ENCODE measurements at regions not wholly inside any gene's neighbourhood (a gene's known extent, or its start where the extent isn't known, plus 50 kb on each side); places are given as distances from the start of the nearest gene placed in this dataset.

DNA sequence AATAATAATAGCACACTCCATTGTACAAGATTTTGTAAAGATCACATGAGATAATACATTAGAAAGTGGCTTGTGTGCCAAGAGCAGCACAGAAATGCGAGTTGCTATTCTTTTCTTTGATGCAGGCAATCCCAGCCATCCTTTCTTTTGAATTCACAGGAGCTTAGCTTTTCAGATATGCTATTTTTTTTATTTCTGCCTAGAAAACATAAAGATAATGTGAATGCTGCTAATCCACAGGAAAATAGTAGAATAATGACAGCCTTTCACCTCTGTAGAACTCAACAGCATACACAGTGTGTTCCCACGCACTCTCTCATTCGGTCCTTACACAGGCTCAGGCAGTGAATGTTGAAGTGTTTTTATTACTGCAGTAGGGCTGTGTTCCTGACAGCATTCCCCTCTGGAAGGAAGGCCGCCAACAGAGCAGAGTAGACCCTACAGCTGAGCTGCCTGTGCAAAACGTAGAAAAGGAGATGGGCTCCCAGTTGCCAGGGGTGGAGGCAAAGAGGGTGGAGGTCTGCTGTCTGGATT, 138.8 kb upstream of the TAPT1 start:
- no peak for DNase-seq

DNA sequence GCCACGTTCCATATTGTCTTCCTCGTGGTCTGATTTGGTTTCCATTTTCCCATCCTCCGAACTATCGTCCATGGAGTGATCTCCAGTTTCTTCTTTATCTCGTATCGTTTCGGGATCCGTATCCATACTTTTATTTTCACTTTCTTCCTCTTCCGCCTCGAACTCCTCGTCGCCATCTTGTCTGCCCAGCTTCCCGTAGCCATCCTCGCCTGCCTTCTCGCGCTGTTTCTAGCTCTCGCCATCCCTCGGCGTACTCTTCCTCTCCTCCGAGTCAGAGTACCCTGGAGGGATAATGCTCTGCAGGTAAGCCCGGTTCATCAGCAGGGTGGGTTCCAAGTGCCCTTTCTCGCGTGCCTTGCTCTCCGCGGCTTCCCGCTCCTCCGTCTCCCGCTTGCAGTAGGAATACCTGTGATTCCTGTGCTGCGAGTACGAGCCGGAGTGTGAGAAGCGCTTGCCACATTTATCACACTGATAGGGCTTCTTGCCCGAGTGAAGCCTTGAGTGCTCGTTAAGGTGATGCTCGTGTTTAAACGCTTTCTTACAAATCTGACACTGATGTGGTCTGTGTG, 134.5 kb upstream of the TAPT1 start:
- DNase-seq, result no peak

DNA sequence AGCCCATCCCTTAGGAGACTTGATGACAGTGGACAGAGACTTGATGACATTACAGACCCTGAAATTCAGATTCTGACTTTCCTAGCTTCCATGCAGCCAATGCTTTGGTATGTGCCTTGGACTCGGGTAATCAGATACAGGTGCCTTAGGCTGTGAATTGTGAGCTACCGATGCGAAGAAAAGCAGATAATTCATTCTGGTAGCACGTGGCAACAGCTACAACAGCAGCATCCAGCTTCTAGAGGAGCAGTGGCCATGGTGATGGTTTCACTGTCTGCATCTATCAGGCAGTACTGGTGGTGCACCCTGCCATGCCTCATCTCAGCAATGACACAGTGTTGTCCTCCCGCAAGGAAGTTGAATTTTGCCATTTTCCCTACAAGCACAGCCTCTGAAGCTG, 126.9 kb upstream of the TAPT1 start:
- no peak for DNase-seq

DNA sequence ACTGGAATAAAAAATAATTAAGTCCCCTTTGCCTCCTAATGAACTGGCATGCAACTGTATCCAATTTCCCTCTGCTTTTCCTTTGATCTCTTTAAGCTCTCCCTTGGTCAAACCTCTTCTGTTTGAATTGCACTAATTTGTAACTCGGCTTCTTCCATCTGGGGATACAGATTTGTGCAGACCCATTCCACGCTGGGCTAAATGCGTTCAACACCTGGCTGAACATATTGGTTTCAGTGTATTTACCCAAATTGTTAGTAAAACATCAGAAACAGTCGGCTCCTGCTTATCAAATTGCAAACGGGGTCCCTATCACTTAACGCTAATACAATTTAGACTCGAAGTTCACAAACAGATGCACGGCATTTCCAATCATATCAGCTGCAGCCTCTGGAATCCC, 124.9 kb upstream of the TAPT1 start:
- no peak for DNase-seq

DNA sequence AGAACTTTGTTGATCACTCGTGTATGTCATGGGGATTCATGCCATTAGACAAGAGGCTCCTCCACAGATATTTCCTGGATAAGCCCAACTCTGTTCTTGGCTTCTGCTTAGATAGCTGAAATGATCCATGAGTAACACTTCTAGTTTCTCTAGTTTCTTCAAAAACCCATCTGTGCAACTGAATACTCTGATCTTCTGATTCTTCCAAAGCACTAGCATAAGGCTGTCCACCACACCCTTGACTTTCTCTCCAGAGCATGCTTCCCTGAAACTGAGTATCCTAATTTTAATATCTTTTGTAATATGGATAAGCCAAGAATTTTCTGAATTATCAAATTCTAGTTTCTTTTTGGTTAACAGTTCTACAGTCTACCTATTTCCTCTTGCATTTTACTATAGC, 118.6 kb upstream of the TAPT1 start:
- DNase-seq, result no peak

DNA sequence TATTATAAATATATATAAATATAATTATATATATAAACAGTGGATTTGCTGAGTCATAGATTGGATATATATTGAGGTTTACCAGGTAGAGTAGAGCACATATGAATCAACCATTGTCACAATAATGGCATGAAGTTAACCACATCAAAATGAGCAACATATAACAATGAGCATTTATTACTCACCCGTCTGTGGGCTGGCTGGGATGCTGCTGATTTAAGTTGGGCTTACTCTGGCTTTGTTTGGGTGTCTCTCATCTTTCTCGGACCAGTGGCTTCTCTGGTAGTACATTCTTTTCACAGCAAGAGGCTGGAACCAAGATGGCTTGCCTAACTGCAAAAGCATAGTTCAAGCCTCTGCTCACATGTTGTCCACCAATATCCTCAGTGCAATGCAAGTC, 111.7 kb upstream of the TAPT1 start:
- DNase-seq, result no peak

DNA sequence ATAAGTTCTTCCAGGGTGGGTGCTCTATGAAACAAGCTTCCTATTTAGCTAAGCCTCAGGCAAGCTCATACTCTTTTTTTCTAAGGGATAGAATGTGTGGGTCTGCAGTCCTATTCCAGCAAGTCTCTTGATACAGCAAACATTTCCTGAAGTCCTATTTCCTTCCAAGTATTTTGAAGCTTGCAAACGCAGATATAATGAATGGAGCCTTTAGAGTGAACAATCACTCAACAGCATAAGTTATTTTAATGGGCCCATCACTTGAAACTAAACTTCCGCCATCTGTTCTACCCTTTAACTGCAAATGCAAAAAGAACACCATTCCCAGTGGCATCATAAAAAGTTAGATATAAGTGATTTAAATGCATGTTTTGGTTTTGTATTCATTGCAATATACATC, 108.3 kb upstream of the TAPT1 start:
- no peak for DNase-seq

DNA sequence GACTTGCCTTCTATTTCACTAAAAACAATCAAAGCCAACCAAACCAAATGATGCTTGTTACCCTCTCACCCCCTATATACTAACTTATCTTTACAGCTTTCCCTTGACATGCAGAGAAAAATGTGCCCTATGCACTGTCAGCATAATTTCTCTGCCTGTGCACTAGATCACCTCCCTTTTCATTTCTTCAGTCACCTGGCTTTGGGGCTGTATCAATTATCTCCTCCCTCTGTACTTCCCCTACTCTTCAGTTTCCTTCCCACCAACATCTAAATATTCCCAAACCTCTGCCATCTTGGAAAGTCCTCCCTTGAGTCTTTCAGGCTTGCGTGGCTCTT, 103.5 kb upstream of the TAPT1 start:
- no peak for DNase-seq

DNA sequence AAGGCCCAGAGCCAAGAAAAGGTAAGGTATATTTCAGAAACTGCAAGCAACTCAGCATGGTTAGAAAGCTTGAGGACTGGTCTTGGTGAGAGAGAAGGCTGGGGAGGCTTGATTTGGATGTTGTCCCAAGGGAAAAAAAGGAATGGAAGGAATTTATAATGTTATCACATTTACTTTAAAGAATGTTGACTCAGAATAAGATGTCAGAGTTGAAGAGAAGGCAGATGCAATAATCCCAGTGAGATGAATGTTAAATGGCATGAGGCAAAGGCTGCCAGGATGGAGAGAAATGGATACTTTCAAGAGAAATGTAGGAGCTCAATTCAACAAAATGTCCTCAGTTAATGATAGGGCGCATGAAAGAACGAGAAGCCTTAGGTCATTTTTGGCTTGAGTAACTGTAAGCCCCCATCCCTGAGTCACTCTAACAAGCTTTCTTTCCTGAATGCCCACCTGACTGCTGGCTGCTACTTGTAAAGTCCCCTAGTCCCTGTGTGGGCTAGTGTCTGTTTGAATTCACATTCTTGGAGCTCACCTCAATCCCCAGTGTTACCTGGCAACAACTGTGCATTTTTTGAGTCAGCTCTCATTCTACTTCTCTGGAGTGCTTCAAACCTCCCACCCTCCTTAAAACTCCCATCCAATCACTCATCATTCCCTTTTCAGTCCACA, 103.0 kb upstream of the TAPT1 start:
- DNase-seq, result no peak

DNA sequence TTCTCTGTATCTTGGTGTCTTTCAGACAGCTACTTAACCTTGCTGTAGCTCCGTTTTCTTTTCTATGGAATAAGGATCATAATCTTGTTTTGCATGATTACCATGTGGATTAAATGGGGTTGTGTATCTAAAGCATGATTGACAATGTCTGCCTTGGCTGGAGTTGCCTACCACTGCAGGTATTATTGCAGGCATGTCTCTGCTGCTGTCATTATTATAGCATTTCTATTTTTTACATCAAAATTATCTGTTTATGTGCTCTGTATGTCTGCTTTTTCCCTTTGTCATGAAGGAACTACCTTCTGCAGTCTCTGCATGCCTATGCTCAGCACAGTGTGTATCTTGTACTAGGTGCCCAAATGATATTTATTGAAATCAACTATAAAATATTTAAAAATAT, 95.9 kb upstream of the TAPT1 start:
- no peak for DNase-seq

DNA sequence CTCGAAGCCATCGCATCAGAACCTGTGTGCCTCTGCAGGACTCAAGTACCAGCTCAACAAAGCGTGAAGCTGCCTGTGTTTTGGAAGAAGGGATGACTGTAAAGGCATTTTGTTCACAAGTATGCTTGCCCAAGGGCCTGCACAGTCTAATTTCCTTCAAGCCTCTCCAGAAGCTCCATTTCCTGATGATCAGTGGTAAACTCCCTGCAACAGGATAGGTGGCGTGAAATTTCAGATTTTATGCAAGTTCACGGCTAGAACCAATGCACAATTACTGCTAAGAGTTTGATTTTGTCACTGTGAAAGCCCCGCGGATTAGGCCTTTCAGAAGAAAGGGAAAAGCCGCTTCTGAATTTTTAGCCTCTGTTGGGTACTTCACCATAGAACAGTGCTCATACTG, 89.2 kb upstream of the TAPT1 start:
- DNase-seq, result no peak

DNA sequence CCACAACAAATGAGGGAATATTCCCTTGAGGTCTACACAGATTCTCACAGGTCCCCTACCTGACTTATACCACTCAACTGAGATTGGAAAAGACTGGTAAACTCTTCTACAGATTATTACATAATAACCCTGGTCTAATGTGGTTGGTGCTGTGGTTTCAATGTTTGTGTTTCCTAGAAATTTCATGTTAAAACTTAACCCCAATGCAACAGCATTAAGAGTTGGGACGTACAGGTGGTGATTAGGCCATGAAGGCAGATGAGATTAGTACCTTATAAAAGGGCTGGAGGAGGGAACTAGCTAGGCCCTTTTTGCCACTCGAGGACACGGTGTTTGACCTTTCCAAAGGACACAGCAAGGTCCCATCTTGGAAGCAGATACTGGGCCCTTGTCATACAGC, 84.3 kb upstream of the TAPT1 start:
- no peak for DNase-seq

DNA sequence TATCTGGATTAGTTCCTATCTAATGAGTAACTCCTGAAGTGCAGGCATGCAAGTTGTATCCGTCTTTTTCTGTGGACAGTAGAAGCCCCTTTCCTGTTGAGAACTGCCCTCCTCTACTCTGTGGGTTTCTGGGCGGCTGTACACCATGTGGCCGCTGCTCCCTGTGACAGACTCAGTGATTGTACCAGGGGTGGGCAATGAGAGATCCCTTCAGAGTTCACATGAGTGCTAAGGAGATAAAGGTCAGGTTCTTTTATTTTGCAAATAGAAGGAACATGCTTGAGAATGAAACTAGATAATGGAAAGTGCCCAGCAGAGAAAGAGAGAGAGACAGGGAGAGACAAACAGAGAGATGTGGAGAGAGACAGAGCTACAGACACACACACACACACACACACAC, 76.4 kb upstream of the TAPT1 start:
- no peak for DNase-seq

DNA sequence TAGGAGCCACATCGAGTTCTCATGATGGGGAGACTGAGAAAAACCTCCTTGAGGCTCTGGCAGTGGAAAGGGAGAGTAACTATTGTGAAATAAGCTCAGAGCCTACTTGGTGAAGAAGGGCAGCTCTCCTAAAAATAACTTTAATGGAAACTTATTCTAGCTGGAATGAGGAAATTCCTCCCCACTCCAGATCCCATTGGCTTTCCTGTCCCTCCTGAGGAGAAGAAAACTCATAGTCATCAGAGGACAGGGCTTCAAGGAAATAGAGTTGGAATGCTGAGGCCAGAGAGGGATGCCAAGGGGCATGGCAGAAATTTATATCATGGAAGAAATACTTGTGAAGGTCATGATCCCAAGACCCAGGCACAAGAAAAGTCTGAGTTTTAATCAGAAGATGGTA, 70.7 kb upstream of the TAPT1 start:
- DNase-seq, result no peak

DNA sequence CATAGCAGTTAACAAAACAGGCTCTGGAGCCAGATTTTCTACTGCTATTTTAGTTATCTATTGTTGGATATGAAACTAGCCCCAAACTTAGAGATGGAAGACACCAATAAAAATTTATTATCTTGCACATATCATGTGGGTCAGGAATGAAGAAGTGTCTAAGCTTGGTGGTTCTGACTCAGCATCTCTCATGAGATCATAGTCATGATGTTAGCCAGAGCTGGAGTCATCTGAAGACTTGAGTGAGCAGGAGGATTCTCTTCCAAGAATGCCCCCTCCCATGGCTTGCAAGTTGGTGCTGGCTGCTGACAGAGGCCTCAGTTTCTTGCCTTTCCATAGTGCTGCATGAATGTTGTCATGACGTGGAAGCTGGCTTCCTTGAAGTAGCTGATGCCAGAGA, 68.2 kb upstream of the TAPT1 start:
- no peak for DNase-seq

DNA sequence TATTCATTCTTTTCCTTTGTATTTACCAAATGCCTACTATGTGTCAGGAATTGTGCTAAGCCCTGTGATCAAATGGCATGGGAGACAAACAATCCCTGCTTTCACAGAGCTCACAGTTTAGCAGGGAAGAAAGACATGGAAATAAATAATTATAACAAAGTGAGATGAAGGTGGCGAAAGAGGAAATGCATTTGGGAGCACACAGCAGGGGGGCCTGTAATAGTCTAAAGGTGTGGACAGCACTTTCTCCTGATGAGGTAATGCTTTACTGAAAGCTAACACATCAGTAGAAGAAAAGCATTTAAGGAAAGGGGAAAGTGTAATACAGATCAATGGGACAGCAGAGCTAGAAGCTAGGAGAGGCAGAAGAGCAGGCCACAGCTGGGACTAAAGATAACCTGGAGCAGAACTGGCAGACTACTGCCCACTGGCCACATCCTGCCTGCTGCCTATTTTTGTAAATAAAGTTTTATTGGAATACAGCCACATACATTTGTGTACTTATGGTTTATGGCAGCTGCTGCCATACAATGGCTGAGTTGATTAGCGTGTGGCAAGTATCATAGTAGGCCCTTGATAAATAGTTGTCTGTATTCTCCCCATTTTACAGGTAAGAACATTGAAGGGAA, 67.1 kb upstream of the TAPT1 start:
- DNase-seq, result no peak

DNA sequence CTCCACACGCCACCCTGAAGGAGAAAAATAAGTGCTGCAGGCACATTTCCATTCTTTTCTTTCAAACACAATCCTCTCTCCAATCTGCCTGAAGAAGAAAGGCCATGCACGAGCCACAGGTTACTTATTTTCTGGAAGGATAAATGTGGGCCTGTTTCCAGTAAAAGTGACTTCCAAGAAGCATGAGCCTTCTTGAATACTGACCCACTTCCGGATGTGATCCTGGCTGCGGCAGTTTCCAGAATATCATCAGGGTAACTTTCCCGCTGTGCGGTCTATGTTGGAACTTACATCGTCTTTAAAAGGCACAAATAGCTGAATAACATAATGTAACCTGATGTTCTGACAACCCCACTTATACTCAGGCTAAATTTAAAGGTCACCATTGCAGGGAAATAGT, 66.3 kb upstream of the TAPT1 start:
- no peak for DNase-seq

DNA sequence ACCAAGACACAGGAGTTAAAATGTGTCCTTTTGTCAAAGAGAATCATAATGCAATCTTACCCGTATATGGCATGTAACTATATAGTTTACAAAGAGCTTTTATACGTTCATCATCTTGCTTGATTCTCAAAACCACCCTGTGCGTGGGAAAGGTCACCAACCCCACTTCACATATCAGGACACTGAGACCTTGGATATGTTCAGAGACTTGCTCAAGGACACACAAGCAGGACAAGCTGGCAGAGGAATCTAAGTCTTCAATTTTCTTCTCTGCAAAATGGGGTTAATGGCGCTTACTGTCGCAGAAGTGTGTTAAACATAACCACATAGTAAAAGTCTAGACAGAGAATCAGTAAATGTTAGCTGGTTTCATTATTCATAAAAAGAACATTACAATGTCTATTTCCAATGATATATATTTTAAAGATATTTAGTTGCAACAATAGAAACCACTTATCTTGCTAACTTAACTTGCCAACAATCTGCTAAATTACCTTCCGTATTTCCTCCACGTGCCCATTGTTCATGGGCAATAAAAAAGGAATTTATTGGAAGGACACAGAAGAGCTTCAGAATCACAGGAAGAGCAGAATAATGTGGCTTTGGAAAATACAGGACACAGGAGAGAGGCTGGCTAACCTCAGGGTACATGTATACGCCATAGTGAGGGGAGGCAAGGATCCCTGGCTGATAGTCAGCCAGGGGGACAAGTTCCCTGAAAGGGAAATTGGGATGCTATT, 64.6 kb upstream of the TAPT1 start:
- DNase-seq, result no peak

DNA sequence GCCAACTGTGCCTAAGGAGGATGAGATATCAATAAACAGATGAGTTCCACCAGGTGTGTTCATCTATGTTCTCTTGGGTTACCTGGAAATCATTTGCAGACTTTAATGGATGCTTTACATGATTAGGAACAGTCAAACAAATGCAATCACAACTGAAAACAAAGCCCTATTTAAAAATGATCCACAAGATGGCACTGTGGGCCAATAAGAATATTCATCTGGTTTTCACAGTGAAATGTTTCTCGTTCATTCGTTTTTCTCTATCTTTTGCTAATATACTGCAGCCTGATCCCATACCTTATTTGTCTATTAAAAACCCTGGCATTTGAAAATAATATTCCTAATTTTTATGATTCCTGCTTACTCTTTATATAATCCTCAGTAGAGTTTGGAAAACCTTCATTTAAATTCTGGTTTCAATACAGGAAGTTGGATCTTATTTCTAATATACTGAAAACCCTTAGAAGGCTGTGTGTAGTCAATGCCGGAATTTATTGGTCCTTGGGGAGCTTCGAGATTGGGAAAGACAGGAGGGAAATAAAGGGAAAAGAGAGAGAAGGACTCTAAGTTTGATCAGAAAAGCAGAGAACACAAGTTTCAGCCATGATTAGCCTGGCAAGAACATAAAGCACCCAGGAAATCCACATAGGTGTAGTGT, 63.8 kb upstream of the TAPT1 start:
- DNase-seq, result no peak

DNA sequence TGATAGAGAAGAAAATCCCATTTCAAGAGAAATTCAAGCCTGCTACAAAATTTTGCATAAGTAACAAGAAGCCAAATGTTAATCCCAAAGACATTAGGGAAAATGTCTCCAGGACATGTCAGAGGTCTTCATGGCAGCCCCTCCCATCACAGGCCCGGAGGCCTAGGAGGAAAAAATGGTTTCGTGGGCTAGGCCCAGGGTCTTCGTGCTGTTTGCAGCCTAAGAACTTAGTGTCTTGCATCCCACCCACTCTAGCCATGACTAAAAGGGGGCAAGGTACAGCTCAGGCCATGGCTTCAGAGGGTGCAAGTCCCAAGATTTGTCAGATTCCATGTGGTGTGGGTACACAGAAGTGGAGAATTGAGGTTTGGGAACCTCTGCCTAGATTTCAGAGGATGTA, 57.8 kb upstream of the TAPT1 start:
- DNase-seq, result no peak

DNA sequence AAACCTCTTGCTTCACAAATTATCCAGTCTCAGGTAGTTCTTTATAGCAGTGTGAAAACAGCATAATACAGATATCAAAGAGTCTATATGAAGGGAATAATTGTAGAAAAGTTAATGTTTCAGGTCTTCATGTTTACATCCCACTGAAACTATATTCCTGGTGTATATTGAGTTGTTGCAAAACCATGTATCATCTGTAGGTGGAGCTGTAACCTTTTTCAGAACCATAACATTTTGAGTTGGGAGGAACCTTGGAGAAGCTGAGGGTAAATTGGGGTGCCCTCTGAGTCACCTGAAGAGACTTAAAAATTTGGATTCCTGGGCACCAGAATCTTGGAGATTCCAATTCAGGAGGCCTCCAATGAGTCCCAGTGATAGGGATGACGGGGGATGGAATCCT, 51.9 kb upstream of the TAPT1 start:
- no peak for DNase-seq
